ENCODE measurements at regions not wholly inside any gene's neighbourhood (a gene's known extent, or its start where the extent isn't known, plus 50 kb on each side); places are given as distances from the start of the nearest gene placed in this dataset.
"Not testable (repeated sequence)": the region's sequence is repeated elsewhere in the genome, so short reads cannot be mapped to it uniquely, and the experiment has no call there.

DNA sequence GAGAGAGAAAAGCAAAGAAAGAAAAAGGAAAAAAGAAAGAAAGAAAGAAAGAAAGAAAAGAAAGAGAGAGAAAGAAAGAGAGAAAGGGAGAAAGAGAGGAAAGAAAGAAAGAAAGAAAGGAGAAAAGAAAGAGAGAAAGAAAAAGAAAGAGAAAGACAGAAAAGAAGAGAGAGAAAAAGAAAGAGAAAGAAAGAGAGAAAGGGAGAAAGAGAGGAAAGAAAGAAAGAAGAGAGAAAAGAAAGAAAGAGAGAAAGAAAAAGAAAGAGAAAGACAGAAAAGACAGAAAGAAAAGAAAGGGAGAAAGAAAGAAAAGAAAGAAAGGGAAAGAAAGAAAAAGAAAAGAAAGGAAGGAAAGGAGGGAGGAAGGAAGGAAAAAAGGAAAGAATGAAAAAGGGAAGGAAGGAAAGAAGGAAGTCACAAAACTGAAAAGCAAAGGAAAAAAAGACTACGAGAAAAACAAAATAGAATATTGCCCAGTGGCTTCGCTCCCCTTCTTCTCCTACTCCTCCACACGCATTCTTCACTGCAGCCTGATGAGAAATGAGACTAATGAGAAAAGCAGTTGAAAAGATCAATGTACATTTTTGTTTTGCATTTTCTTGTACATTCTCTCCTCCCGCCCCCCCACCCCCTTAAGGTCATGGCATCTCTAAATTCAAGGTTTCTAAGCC, 170.0 kb downstream of the SOD2 start:
- no peak overlapping the region for H3K27ac Mint-ChIP-seq
- peaks cover 56% of the 10 kb centered on the region for H3K27me3 Mint-ChIP-seq
- H3K4me1 Mint-ChIP-seq (ENCODE audit: low read depth): no peaks in the 10 kb centered on the region

GRCh38 chr6:159521962-159522361, 171.1 kb downstream of the SOD2 start:
- no peaks in the 10 kb centered on the region for H3K36me3 Mint-ChIP-seq (ENCODE audit: low read depth)
- H3K4me1 Mint-ChIP-seq (ENCODE audit: low read depth): no peaks in the 10 kb centered on the region
- peaks cover 55% of the 10 kb centered on the region for H3K27me3 Mint-ChIP-seq
- no peak overlapping the region for H3K27ac Mint-ChIP-seq
- H3K4me3 Mint-ChIP-seq: no peak overlapping the region
- peaks cover 21% of the 10 kb centered on the region for H3K9me3 Mint-ChIP-seq

More for the DNA sequence above, 170.0 kb downstream of the SOD2 start:
- Mint-ChIP-seq H3K36me3 (ENCODE audit: low read depth) (no peaks in the 10 kb centered on the region), H3K9me3 (peaks cover 13% of the 10 kb centered on the region), H3K4me3 (no peak overlapping the region)

GRCh38 chr6:159520002-159520401, 173.0 kb downstream of the SOD2 start:
- Mint-ChIP-seq H3K27me3 (peaks cover 38% of the 10 kb centered on the region), H3K27ac (no peak overlapping the region), H3K4me3 (no peak overlapping the region), H3K9me3 (peaks cover 32% of the 10 kb centered on the region), H3K36me3 (ENCODE audit: low read depth) (no peaks in the 10 kb centered on the region), H3K4me1 (ENCODE audit: low read depth) (no peaks in the 10 kb centered on the region)

- peaks cover 23% of the 10 kb centered on the region for H3K27me3 Mint-ChIP-seq
- not testable (repeated sequence) for H3K4me1 Mint-ChIP-seq (ENCODE audit: low read depth); H3K4me3 Mint-ChIP-seq; H3K27ac Mint-ChIP-seq; H3K36me3 Mint-ChIP-seq (ENCODE audit: low read depth)
- peaks cover 32% of the 10 kb centered on the region for H3K9me3 Mint-ChIP-seq
These were observed 177.2 kb downstream of the SOD2 start for GRCh38 chr6:159515811-159516210.

DNA sequence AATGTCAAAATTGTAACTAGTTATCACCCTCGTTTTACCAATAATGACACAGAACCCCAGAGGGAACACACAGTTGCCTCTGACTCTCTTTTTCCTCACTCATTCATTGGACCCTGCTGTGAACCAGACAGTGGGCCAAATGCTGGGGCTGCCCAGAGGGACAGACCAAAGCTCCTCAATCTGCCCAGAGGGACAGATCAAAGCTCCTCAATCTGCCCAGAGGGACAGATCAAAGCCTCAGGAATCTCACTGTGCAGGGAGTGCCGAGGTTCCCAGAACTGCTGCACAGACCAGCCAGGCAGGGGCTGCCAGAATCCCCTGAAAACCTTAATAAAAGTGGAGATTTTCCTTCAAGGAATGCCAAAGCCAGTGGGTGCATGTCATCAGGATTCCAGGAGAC, 179.1 kb downstream of the SOD2 start:
- H3K36me3 Mint-ChIP-seq (ENCODE audit: low read depth): no peaks in the 10 kb centered on the region
- H3K27me3 Mint-ChIP-seq: peaks cover 15% of the 10 kb centered on the region
- H3K4me3 Mint-ChIP-seq: no peak overlapping the region
- H3K27ac Mint-ChIP-seq: no peak overlapping the region
- peaks cover 23% of the 10 kb centered on the region for H3K9me3 Mint-ChIP-seq
- no peaks in the 10 kb centered on the region for H3K4me1 Mint-ChIP-seq (ENCODE audit: low read depth)

- no peak overlapping the region for H3K4me3 Mint-ChIP-seq
- H3K9me3 Mint-ChIP-seq: peaks cover 19% of the 10 kb centered on the region
- H3K4me1 Mint-ChIP-seq (ENCODE audit: low read depth): no peaks in the 10 kb centered on the region
- H3K36me3 Mint-ChIP-seq (ENCODE audit: low read depth): no peaks in the 10 kb centered on the region
- peaks cover 9% of the 10 kb centered on the region for H3K27me3 Mint-ChIP-seq
- no peak overlapping the region for H3K27ac Mint-ChIP-seq
These were observed 179.8 kb downstream of the SOD2 start for GRCh38 chr6:159513074-159513720.

DNA sequence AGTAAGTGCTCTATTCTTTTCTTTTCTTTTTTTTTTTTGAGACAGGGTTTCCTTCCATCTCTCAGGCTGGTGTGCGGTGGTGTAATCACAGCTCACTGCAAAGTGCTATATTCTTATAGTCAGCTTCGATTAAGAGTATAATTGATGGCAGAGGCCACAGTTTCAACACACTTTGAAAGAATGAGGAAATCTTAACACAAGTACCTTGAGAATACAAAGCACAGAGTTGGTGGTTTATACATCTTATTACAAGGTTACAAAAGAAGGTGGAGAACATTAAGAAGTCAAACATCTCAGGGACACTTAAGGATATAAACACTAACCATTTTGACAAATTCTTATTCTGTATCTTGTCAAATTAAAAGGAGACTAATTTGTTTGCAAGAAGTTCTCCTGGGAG, 180.5 kb downstream of the SOD2 start:
- Mint-ChIP-seq H3K9me3 (peaks cover 17% of the 10 kb centered on the region), H3K36me3 (ENCODE audit: low read depth) (no peaks in the 10 kb centered on the region), H3K4me3 (no peak overlapping the region), H3K27ac (no peak overlapping the region), H3K4me1 (ENCODE audit: low read depth) (no peaks in the 10 kb centered on the region), H3K27me3 (peaks cover 3% of the 10 kb centered on the region)

- Mint-ChIP-seq H3K27ac (no peak overlapping the region), H3K4me1 (ENCODE audit: low read depth) (no peaks in the 10 kb centered on the region), H3K27me3 (no peaks in the 10 kb centered on the region), H3K4me3 (no peak overlapping the region), H3K9me3 (peaks cover 12% of the 10 kb centered on the region), H3K36me3 (ENCODE audit: low read depth) (no peaks in the 10 kb centered on the region)
These were observed 180.9 kb downstream of the SOD2 start for GRCh38 chr6:159512104-159512503.

GRCh38 chr6:159510141-159510540, 182.9 kb downstream of the SOD2 start:
- H3K4me3 Mint-ChIP-seq: no peak overlapping the region
- peaks cover 1% of the 10 kb centered on the region for H3K27me3 Mint-ChIP-seq
- peaks cover under 1% of the 10 kb centered on the region for H3K9me3 Mint-ChIP-seq
- H3K27ac Mint-ChIP-seq: no peak overlapping the region
- H3K4me1 Mint-ChIP-seq (ENCODE audit: low read depth): no peaks in the 10 kb centered on the region
- H3K36me3 Mint-ChIP-seq (ENCODE audit: low read depth): no peaks in the 10 kb centered on the region

GRCh38 chr6:159508931-159509330, 184.1 kb downstream of the SOD2 start:
- Mint-ChIP-seq H3K4me1 (ENCODE audit: low read depth) (no peaks in the 10 kb centered on the region), H3K4me3 (no peak overlapping the region), H3K9me3 (no peaks in the 10 kb centered on the region), H3K27ac (no peak overlapping the region), H3K27me3 (peaks cover 3% of the 10 kb centered on the region), H3K36me3 (ENCODE audit: low read depth) (no peaks in the 10 kb centered on the region)

DNA sequence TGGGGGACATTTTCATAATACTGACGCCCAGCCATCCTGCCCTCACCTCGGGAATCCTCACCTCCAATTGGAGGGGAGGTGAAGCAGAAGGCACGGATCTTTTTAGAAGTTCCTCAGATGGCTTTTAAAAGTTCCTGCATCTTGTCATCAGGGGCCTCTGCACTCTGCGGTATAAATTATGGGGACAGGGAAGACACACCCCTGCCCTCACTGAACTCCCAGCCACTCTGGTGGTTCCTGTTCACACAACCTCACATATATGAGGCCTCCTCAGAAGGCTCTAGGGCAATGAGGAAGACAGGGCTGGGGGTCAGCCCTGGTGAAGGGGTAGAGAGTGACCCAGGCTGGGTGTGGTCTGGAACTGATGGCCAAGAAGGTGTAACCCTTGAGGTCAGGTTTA, 187.0 kb downstream of the SOD2 start:
- Mint-ChIP-seq H3K9me3 (no peaks in the 10 kb centered on the region), H3K36me3 (ENCODE audit: low read depth) (no peaks in the 10 kb centered on the region), H3K4me3 (no peak overlapping the region), H3K4me1 (ENCODE audit: low read depth) (no peaks in the 10 kb centered on the region), H3K27ac (no peak overlapping the region), H3K27me3 (peaks cover 9% of the 10 kb centered on the region)

- peaks cover 13% of the 10 kb centered on the region for H3K27me3 Mint-ChIP-seq
These were observed 187.7 kb downstream of the SOD2 start for GRCh38 chr6:159505140-159505922.

GRCh38 chr6:159501558-159501957, 191.5 kb downstream of the SOD2 start:
- Mint-ChIP-seq H3K4me1 (ENCODE audit: low read depth) (no peaks in the 10 kb centered on the region), H3K27me3 (peaks cover 17% of the 10 kb centered on the region), H3K4me3 (no peak overlapping the region), H3K9me3 (peaks cover 8% of the 10 kb centered on the region), H3K27ac (no peak overlapping the region), H3K36me3 (ENCODE audit: low read depth) (no peaks in the 10 kb centered on the region)

More at GRCh38 chr6:159505140-159505922, 187.7 kb downstream of the SOD2 start:
- H3K4me1 Mint-ChIP-seq (ENCODE audit: low read depth): no peaks in the 10 kb centered on the region
- no peak overlapping the region for H3K27ac Mint-ChIP-seq
- no peak overlapping the region for H3K4me3 Mint-ChIP-seq
- no peaks in the 10 kb centered on the region for H3K9me3 Mint-ChIP-seq
- no peaks in the 10 kb centered on the region for H3K36me3 Mint-ChIP-seq (ENCODE audit: low read depth)

DNA sequence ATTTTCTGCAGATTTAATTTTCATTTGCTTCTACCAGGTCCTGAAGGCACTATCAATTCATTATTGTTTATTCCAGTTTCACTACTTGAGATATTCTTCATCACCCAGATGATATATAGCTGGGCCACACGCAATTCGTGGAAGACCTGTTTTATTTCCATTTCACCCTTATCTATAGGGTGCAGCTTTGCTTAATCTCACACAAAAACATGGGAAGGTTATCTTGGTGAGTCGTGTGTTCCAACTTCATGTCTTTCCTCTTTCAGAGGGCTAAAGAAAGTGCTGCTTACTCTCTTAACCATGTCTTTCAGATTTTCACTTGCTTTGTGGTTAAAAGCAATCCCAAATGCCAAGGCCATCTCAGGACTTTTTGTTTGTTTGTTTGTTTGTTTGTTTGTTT, 194.0 kb downstream of the SOD2 start:
- Mint-ChIP-seq H3K27me3 (peaks cover 22% of the 10 kb centered on the region), H3K4me3 (no peak overlapping the region), H3K9me3 (peaks cover 8% of the 10 kb centered on the region), H3K36me3 (ENCODE audit: low read depth) (no peaks in the 10 kb centered on the region), H3K27ac (no peak overlapping the region), H3K4me1 (ENCODE audit: low read depth) (no peaks in the 10 kb centered on the region)

- H3K27ac Mint-ChIP-seq: no peak overlapping the region
- H3K27me3 Mint-ChIP-seq: peaks cover 21% of the 10 kb centered on the region
- peaks cover 8% of the 10 kb centered on the region for H3K9me3 Mint-ChIP-seq
- H3K4me1 Mint-ChIP-seq (ENCODE audit: low read depth): no peaks in the 10 kb centered on the region
- H3K36me3 Mint-ChIP-seq (ENCODE audit: low read depth): no peaks in the 10 kb centered on the region
- H3K4me3 Mint-ChIP-seq: no peak overlapping the region
These were observed 198.5 kb downstream of the SOD2 start for GRCh38 chr6:159494586-159494972.

Measured in stimulated activated naive CD8-positive, alpha-beta T cell treated with anti-CD3 and anti-CD28 coated beads, Interleukin-15, Interleukin-2, amounts not matched to agents 100 ng/mL and 50 ng/mL, for 24 hours (primary cell).